ENCODE measurements at regions not wholly inside any gene's neighbourhood (a gene's known extent, or its start where the extent isn't known, plus 50 kb on each side); places are given as distances from the start of the nearest gene placed in this dataset.
"Not testable (repeated sequence)": the region's sequence is repeated elsewhere in the genome, so short reads cannot be mapped to it uniquely, and the experiment has no call there.

GRCh38 chr3:63124090-63124489 is 154.0 kb upstream of the SYNPR start:
- no peak for DNase-seq

GRCh38 chr3:63126530-63126929 is 151.6 kb upstream of the SYNPR start:
- DNase-seq, result no peak

- no peak for DNase-seq
Measured at GRCh38 chr3:63128380-63128779, 149.7 kb upstream of the SYNPR start.

DNA sequence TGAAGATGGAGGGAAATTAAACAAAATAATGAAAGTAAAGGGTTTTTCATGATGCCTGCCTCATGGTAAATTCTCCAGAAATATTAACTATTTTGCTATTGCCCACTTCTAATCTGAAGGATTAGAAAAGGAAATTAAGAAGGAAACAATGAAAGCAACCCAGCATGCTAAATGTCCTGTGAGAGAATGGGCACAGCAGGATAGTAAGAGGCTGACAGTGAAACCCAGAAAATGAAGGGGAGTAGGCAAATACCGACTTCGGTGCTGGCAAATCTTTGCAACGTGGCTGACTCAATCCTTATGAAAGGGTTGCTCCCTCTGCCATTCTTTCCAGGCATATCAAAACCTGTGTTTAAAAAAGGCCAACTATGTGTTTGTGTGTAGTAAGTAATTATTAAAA is 147.5 kb upstream of the SYNPR start:
- DNase-seq, result peak; percentile 31

GRCh38 chr3:63132461-63133250 is 145.5 kb upstream of the SYNPR start:
- DNase-seq, result no peak

GRCh38 chr3:63135367-63135766 is 142.7 kb upstream of the SYNPR start:
- DNase-seq, result no peak

- DNase-seq, result not testable (repeated sequence)
Measured at GRCh38 chr3:63136249-63136648, 141.9 kb upstream of the SYNPR start.

DNA sequence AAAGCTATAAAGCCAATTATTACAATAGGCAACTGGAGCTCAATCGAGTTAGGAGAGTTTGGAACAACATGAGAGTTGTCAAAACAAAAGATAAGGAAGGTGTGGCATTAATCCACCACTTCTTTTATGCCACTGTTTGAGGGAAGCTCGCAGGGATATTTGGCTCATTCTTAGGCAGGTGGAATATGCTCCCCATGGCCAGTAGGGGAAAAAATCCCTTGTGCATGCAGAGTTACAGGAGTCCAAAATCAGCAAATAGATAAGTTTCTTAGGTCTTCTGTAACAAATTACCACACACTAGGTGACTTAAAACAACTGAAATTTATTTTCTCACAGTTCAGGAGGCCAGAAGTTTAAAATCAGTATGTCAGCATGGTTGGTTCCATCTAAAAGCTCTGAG is 135.4 kb upstream of the SYNPR start:
- no peak for DNase-seq

DNA sequence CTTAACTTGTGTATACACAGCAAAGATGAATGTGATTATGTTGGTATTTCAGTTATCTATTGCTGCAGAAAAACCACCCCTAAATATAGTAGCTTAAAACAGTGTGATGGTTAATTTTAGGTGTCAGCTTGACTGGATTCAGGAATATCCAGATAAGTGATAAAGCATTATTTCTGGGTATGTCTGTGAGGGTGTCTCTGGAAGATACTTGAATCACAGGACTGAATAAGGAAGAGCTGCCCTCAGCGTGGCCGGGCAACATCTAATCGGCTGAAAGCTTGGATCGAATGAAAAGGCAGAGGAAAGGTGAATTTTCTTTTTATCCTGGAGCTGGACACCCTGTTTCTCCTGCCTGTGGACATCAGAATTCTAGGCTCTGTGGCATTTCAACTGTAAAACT is 132.0 kb upstream of the SYNPR start:
- no peak for DNase-seq

DNA sequence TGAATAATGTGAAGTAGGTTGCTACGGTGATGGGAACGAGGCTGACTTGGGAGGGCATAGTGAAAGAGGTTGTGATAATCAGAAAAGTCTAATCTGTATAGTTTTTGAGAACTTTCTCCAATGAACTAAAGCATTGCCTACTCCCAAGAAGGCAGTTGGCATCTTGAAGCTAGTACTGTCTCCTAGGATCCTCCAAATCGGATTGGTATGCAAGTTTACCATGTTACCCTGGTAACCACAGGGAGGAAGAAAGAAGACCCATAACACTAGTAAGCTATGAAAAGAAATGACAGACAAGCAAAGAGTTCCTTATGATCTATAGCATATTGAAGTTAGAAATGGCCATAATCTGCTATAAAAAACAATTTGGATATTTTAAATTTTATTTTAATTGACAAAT is 127.2 kb upstream of the SYNPR start:
- DNase-seq, result no peak

- no peak for DNase-seq
Measured at GRCh38 chr3:63151897-63152296, 126.2 kb upstream of the SYNPR start.

DNA sequence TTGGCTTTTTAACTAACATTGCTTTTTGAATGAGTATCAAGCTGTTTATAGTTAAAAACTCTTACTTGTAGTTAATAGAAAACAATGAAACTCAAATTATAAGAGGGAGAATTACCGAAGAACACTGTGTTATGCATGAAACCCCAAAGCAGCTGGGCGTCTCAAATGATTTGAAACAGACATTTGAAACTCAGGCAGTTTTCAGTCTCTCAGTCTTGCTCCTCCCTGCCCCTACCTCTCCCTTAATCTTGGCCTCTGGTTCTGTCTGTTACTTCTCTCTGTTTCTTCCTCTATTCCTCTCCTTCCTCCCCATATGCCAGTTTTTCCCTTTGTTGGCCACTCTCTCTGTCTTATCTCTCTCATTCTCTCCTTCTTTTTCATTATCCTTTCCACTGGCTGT is 118.3 kb upstream of the SYNPR start:
- no peak for DNase-seq

DNA sequence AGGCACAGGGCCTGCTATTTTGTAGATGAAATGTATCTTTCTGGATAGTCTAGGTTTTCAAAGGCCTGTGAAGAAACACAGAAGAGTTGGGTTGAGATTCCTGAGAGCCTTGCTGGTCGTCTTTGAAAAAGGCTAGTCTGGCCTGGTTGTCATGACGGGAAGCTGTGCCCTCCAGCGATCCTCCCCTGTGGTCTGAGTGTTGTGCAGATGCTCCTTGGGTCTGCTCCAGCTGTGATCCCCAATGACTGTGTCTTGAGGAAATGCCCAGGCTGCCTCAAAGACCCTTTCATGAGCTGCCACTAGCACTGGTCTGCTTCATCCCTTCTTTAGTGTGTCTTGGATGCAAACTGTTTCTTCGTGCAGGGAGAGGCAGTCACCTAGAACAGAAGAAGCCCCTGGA is 111.0 kb upstream of the SYNPR start:
- no peak for DNase-seq

- no peak for DNase-seq
Measured at GRCh38 chr3:63168179-63168578, 109.9 kb upstream of the SYNPR start.

DNA sequence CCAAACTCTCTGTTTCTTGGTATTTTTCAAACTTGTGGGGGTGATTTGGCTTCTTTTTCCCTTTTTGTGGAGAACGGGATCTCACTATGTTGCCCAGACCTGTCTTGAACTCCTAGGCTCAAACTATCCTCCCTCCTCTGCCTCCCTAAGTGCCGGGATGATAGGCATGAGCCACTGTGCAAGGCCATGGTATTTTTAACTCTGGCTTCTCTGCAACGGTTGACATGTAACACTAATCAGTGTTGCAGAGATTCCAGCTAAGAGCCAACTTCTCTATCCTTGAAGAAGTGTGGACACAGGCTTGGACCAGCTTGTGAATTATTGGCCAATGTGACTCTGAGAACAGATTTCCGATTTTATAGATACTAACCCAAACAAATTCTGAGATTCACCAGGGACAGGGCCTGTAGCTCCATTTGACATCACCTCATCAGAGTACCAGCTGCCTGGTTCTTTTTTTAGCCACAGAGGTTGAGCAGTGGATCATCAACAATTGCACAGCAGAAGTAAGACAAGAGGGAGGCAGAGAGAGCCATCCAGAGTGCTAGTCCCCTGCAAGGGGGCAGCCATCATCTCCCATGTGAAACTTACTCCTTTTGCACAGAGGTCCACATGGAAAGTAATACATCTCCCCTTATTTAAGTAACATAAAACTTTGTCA is 98.1 kb upstream of the SYNPR start:
- DNase-seq, result no peak

DNA sequence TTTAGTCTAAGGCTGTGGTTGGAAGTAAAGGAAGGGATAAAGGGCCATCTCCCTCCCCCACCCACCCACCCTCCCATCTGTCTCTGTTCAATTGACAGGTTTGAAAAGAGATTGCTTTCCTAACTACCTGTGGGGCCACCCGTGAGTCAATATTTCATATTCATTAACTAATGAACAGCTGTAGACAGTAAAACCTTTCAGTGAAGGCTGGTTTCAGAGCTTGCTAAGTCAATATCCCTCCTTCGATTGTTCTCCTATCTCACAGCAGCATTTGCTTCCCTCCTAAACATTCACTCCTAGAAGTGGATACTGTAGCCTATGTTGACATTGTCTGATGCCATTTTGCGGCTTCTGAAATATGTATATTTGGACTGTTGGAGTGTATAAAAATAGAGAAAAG is 85.9 kb upstream of the SYNPR start:
- DNase-seq, result no peak

- DNase-seq, result peak; percentile 41
Measured at GRCh38 chr3:63193647-63194046, 84.5 kb upstream of the SYNPR start.

- peak; percentile 18 for DNase-seq
Measured at GRCh38 chr3:63199606-63200005, 78.5 kb upstream of the SYNPR start.

GRCh38 chr3:63202529-63202928 is 75.6 kb upstream of the SYNPR start:
- DNase-seq, result no peak

GRCh38 chr3:63207066-63207590 is 71.0 kb upstream of the SYNPR start:
- no peak for DNase-seq

DNA sequence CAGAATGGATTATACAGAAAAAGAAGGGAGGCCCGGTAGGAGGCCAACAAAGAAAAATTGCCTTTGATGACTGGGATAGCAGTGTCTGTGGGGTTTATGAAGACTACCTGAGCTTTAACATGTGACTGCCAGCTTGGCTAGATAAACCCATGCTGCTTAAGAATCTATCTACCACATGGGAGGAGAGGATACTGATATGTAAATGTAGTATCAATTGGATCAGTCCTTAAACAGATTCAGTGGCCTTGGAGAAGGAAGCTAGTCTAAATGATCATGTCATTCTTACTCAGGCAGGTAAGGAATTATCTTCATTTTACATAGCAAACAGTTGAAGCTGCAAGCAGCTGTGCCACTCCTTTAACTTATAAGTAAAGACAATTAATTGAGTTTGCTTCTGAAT is 50.0 kb upstream of the SYNPR start:
- DNase-seq, result no peak

All from NCI-H2227 treated with DMSO at 0.1 percent for 48 hours (cell line).